Fibroblast of pulmonary artery (primary cell): ENCODE measurements at regions not wholly inside any gene's neighbourhood (a gene's known extent, or its start where the extent isn't known, plus 50 kb on each side); places are given as distances from the start of the nearest gene placed in this dataset.

ENCODE experiments used
- DNase-seq: peaks from one replicate; pipeline ENCODE4 v3.0.0-alpha.2; 2010; ENCODE audit warnings: low read depth
- H3K4me3 ChIP-seq: replicated peaks from 2 replicates; pipeline ENCODE4 v1.5.1; 2011; ENCODE audit warnings: low read depth, mild to moderate bottlenecking, control low read depth, low read length, moderate library complexity
- CTCF ChIP-seq: IDR thresholded peaks from 2 replicates; pipeline ENCODE4 v1.5.1; 2011; ENCODE audit warnings: mild to moderate bottlenecking, control low read depth, low read length, inconsistent platforms; ENCODE audit errors: missing control alignments

- no peak for DNase-seq
- no peak overlapping the region for H3K4me3 ChIP-seq
- TF ChIP-seq CTCF, result no peak
Measured at GRCh38 chr14:97956581-97957340, 1159.6 kb downstream of the VRK1 start.

- H3K4me3 ChIP-seq, result no peak overlapping the region
- TF ChIP-seq CTCF, result no peak
- DNase-seq, result no peak
Measured at GRCh38 chr14:97959251-97959650, 1162.1 kb downstream of the VRK1 start.

- TF ChIP-seq CTCF, result no peak
- DNase-seq, result no peak
- H3K4me3 ChIP-seq, result no peak overlapping the region
Measured at GRCh38 chr14:97960436-97960835, 1163.3 kb downstream of the VRK1 start.

GRCh38 chr14:97970222-97970621 is 1173.0 kb downstream of the VRK1 start:
- DNase-seq, result no peak
- no peak overlapping the region for H3K4me3 ChIP-seq
- TF ChIP-seq CTCF, result no peak

GRCh38 chr14:97975216-97975615 is 1178.0 kb downstream of the VRK1 start:
- no peak overlapping the region for H3K4me3 ChIP-seq
- DNase-seq, result no peak
- TF ChIP-seq CTCF, result no peak

GRCh38 chr14:97975962-97976361 is 1178.8 kb downstream of the VRK1 start:
- no peak overlapping the region for H3K4me3 ChIP-seq
- no peak for TF ChIP-seq CTCF
- no peak for DNase-seq

GRCh38 chr14:97976861-97977260 is 1179.7 kb downstream of the VRK1 start:
- DNase-seq, result no peak
- H3K4me3 ChIP-seq, result no peak overlapping the region
- TF ChIP-seq CTCF, result no peak
